ENCODE measurements at regions not wholly inside any gene's neighbourhood (a gene's known extent, or its start where the extent isn't known, plus 50 kb on each side); places are given as distances from the start of the nearest gene placed in this dataset.

DNA sequence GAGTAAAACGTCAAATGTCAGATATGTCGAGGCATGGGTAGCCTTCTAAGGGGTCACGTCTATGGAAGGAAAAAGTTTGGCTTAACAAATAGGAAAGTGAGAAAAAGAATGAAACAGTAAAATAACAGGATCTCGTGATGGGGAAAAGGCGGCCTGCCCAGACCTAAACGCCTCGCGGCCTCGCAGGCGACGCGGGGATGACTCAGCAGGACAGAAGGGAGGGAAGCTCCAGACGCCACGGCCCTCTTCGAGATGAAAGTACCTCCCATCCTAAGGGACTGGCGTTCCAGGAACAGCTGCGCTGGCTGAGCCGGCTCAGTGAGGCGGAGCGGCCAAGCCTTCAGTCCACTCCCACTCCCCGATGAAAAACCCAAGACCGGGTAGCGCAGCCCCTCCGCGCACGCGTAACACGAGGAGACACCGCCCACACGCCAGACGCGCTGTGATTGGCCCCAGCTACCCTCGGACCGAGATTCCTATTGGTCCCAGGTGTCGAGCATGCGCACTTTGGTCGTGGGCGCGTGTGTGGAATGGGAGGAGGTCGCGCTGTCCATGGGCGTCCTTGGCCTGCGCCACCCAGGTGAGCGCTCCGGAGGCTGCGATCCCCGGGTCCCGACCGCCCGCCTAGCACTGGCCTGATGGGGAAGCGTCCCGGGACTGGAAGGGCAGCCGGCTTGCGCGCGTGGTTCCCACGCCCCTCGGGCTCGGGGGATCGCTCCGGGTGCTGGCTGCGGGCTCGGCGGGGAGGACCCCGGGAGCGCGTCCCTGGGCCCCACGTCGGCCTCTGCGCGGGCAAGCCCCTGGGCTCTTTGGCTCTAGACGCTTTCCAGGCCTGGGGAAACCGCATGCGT lies 588.5 kb downstream of the MTRR start:
- peak; percentile 84 to 94 (median 89) for DNase-seq (ENCODE audit: low read depth in 4 of 4, low spot score in 3 of 4)

DNA sequence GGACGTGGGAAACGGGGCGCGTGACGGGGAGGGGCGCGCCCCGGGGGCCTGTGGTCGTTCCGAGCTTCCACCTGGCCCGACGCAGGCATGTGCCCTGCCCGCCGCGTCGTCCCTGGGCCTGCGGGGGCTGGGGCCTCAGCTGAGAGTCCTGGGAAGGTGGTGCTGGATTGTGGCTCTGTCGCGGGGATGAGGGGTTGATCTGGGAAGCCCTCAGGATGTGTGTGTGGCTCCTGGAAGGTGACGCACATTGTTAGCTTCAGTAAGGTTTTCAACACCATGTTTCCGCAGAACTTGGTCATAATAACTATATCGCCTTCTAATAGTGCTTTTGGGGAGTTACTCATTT lies 589.1 kb downstream of the MTRR start:
- peak in 1 of 4 donors; percentile 12 for DNase-seq (ENCODE audit: low read depth in 4 of 4, low spot score in 3 of 4)

DNA sequence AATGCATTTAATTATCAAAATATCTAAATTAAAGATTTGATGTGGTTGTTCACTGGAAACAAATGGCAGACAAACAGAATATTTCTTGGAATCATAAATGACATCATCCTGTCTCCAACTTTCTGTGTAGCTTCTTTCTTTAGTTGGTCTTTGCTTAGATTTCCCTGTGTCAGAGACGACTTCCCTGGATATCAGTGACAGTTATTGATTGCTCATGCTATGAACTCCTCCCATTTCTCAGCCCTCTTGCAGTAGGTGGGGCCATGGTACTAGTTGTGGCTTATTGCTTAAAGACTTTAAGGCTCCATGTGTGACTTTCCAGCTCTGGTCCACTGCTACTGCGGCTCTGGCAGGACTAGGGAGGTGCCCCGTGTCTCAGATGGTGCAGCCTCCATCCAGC lies 592.6 kb downstream of the MTRR start:
- no peak for DNase-seq (ENCODE audit: low read depth in 4 of 4, low spot score in 3 of 4)

DNA sequence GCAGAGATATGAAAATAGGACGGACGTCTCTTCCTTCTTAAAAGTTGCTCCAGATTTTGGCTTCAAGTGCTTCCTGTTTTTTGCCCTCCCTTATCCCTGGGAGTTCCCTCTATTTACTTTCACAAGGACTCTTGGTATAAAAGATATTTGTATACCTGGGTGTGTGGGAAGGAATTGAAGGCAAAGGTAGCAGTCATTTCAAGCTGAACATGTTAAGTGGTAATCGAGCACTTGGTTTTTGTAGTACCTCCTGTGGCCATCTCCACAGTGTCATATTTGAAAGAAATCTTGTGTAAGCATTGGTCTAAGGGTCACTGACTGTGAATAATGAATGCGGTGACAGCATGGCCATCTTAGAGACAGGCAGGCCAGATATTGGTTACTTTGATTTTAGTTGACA lies 593.6 kb downstream of the MTRR start:
- no peak for DNase-seq (ENCODE audit: low read depth in 4 of 4, low spot score in 3 of 4)

DNA sequence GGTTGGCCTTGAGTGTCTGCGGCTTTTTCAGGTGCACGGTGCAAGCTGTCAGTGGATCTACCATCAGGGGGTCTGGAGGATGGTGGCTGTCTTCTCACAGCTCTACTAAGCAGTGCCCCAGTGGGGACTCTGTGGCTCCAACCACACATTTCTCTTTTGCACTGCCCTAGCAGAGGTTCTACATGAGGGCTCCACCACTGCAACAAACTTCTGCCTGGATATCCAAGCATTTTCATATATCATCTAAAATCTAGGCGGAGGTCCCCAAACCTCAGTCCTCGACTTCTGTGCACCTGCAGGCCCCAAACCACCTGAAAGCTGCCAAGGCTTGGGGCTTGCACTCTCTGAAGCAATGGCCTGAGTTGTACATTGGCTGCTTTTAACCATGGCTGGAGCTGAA lies 601.5 kb downstream of the MTRR start:
- no peak for DNase-seq (ENCODE audit: low read depth in 4 of 4, low spot score in 3 of 4)

DNA sequence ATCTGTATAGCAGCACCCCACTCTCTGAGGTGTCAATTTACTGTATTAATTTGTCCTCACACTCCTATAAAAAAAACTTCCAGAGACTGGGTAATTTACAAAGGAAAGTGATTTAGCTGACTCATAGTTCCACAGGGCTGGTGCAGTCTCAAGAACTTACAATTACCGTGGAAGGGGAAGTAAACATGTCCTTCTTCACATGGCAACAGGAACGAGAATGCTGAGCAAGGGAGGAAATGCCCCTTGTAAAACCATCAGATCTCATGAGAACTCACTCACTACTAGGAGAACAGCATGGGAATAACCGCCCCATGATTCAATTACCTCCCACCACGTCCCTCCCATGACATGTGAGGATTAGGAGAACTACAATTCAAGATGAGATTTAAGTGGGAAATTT lies 602.6 kb downstream of the MTRR start:
- no peak for DNase-seq (ENCODE audit: low read depth in 4 of 4, low spot score in 3 of 4)

DNA sequence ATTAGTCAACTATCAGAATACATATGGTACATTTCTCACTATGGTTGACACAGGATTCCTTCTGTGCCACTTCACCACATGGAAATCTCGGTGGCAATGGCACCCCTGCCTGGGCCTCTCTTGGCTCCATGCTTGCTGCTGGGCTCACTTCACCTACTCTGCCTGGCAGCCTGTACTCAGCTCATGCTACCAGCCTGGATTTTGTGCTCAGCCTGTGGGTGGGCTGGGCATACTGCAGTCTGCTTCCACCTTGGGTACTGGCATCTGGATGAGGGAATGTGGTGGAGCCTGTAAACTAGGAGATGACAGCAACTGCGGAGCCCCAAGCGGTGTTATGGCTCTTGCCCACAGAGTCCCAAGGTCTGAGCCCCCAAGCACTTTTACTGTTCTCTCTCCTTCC lies 604.1 kb downstream of the MTRR start:
- DNase-seq (ENCODE audit: low read depth in 4 of 4, low spot score in 3 of 4) = no peak

DNA sequence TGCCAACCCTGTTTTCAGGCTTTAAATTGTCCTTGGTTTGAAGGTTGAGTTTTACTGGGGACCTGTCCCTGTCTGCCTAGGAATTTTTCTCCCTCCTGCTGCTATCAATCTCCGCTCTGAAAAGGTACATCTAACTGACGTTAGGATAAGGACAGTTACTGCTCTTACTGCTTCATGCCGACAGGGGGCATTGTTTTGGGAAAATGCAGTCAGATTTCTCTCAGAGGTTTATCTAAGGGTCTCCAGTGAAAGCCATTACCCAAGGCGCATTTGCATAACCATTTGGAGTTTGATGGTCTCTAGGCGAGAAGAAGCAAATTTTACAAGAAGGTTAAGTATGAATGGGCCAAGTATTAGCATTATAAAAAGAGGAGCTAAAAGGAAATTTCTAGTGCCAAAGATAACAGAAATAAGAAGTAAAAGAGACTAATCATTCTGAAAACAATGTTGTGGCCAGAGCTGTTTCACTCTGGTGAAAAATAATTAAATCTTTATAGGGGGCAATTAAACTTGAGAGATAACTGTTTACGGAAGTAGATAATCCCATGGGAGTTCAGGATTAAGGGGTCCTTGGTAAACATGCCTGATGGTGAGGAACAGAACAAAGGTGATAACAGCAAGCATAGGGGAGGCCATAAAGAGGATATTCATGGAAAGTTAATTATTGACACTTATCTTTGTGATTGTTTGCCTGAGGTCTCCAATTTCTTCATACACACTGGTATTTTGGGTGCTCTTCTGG lies 605.0 kb downstream of the MTRR start:
- DNase-seq (ENCODE audit: low read depth in 4 of 4, low spot score in 3 of 4) = no peak

DNA sequence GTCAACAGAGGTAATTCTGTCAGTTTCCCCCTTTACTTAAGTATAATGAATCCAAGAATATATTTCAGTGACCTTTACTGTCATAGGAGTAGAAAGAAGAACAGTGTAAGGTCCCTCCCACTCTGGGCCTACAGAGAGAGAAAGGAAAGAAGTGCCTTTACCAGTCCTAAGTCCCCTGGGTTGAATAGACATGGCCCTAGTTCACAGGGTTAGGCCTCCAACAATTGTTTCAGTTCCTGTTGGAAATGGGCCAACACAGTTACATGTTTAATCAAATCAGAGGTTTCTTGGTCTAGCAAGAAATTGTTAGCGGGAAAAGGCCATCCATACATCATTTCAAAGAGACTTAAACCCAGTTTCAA lies 605.6 kb downstream of the MTRR start:
- no peak for DNase-seq (ENCODE audit: low read depth in 4 of 4, low spot score in 3 of 4)

DNA sequence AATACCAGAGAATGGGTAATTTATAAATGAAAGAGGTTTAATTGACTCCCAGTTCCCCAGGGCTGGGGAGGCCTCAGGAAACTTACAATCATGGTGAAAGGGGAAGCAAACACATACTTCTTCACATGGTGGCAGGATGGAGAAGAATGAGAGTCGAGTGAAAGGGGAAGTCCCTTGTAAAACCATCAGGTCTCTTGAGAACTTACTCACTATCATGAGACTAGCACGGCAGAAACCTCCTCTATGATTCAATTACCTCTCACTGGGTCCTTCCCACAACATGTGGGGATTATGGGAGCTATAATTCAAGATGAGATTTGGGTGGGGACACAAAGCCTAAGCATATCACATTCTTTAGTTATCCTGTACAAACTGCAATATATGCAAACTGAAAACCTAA lies 609.4 kb downstream of the MTRR start:
- DNase-seq (ENCODE audit: low read depth in 4 of 4, low spot score in 3 of 4) = no peak

DNA sequence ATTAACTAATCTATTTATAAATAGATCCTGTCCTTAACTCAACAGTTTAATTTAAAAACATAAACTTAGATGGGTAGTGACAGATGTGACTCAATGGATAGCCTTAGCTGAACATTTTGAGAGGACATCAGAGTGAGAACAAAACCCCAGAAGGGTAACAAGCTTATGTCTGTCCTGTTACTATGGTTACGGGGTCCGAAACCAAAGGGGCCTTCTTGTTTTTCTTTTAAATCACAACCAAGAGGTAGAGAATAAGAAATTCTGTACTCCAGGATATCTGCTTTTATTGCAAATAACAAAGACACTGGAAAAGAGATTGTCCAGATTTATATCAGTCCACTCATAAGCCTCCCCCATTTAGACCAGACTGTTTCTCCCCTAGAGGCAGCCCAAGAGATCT lies 612.1 kb downstream of the MTRR start:
- no peak for DNase-seq (ENCODE audit: low read depth in 4 of 4, low spot score in 3 of 4)

DNA sequence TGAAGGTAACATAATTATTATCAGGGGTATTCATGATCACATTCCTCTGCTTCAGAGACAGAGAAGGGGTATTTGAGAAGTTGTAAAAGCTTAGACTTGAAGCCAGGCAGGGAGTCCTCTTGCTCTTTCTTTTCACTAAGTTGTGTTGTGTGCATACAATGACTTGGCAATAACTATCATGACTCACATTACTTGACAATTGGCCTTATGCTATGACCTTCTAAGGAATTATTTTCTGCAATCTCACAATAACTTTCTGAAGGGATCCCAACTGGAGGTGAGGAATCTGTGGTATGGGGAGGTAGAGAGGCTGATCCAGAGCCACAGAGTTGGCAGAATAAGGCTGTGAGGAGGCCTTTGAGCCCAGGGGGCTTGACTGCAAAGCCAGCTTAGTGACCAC lies 622.3 kb downstream of the MTRR start:
- DNase-seq (ENCODE audit: low read depth in 4 of 4, low spot score in 3 of 4) = no peak

DNA sequence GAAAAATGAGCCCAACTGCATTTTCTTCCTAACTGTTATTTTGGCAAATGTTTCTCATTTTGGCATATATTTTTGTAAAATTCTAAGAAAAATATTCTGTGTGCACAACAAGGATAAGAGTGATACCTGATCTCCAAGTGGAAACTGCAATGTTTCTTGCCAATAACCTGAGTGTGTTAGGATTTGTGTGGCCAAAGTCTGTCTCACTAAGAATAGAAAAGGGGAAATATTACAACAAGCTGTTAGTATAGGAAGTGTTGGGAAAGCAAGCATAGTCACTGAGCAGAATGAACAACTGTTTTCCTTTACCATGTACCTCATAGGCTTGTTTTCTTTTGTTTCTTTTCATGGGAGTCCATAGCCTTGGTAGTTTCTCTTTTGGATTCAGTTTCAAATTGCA lies 624.2 kb downstream of the MTRR start:
- DNase-seq (ENCODE audit: low read depth in 4 of 4, low spot score in 3 of 4) = no peak

DNA sequence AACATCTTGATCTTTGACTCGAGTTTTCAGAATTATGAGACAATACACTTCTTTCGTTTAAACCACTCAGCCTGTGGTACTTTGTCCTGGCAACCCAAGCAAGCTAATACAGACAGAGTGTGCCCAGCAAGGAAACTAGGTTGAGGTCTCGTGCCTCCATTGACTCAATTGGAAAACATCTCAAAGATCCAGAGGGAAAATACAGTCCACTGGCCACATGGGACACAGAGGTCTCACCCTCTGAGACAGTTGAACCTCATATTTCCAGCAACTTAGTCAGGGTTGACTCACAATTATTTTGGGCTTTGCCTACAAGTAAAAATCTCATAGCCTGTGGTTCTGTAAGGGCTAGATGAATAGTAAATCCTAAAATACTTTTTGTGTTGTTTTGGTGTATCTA lies 631.5 kb downstream of the MTRR start:
- no peak for DNase-seq (ENCODE audit: low read depth in 4 of 4, low spot score in 3 of 4)

DNA sequence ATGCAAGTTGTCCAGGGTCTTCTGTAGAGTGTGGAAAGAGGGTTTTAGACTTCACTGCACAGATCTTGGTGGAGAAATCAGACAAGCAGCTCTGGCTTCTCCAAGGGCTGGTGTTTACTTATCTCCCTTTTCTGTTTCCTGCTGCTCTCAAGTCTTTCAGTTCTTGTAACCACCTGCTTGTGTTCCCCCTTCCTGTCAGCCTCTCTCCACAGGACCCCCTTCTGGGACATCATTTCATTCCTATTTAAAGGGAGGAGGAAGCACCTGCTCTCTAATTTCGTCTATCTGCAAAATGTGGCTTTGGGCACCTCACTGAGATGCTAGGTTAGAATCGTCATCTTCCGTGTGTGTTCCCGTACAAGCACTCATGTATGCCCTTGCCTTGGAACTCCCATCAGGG lies 636.2 kb downstream of the MTRR start:
- no peak for DNase-seq (ENCODE audit: low read depth in 4 of 4, low spot score in 3 of 4)

DNA sequence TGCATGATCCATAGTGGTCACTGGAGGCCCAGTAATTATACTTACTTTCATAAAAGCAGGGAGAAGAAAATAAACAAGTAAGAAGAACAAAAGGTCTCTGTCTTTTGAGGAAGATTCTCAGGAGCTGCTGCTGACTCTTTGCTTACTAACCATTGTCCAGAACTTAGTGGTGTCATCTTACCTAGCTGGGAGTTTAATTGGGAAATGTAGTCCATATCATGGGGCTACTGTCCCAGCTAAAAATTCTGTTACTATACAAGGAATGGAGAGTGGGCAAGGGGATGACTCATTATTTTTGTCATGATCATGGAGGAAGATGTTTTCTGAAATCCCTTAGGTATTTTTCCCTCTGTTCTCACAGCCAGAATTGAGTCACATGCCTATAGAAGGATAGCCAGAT lies 639.3 kb downstream of the MTRR start:
- DNase-seq (ENCODE audit: low read depth in 4 of 4, low spot score in 3 of 4) = no peak

DNA sequence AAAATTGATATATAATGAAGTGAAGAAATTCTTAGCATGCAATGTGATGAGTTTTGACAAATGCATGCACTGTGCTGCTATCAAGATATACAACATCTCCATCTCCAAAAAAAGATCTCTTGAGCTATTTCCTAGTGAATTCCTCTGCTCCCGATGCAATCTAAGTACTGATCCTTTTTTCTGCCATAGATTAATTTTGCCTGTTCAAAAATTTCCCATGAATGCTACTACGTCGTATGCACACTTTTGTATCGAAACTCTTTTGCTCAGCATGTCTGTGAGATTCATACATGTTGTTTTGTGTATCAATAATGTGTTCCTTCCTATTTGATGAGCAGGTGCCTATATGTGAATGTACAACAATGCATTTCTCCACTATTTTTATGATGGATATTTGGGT lies 647.4 kb downstream of the MTRR start:
- no peak for DNase-seq (ENCODE audit: low read depth in 4 of 4, low spot score in 3 of 4)

DNA sequence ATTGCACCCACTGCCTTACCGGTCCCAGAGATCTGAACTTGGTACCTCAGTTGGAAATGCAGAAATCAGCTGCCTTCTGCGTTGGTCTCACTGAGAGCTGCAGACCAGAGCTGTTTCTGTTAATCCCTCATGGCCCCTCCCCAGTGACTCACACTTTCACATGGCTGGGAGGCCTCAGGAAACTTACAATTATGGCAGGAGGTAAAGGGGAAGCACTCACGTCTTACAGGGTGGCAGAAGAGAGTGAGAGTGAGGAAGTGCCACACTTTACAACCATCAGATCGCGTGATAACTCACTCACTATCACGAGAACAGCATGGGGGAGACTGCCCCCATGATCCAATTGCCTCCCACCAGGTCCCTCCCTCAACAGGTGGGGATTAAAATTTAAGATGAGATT lies 648.5 kb downstream of the MTRR start:
- DNase-seq (ENCODE audit: low read depth in 4 of 4, low spot score in 3 of 4) = no peak

DNA sequence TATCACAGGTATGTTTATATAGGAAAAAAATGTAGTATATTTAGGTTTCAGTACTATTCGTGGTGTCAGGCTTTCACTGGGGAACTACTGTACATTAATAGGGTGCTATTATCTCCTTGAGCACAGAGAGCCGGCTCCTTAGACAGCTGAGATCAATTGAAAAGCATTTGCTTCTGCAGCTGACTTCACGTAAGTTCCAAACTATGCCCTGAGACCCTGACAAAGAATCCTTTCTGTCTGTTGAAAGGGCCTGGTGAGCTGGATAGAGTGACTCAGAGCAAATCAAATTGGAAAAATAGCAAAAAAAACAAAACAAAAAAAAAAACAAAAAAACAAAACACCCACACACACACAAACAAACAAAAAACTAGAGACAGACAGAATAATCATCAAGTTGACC lies 652.0 kb downstream of the MTRR start:
- DNase-seq (ENCODE audit: low read depth in 4 of 4, low spot score in 3 of 4) = no peak

DNA sequence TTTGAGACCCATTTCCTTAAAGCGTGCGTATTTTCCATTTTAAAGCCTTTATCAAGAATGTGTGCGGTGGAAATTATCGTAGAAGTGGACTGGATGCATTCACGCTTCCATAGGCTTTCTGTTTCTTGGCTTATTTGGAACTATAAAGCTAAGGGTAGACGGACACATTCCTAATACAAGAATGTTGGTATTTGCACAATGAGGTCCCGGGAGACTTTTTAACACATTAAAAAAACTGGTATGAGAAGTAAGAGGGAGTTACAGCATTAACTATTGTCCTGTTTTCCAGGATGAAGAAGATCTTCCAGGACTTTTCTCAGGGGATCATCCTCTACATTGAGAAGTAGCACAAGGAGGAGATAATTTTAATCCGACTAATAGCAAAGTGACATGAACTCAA lies 653.0 kb downstream of the MTRR start:
- no peak for DNase-seq (ENCODE audit: low read depth in 4 of 4, low spot score in 3 of 4)

DNA sequence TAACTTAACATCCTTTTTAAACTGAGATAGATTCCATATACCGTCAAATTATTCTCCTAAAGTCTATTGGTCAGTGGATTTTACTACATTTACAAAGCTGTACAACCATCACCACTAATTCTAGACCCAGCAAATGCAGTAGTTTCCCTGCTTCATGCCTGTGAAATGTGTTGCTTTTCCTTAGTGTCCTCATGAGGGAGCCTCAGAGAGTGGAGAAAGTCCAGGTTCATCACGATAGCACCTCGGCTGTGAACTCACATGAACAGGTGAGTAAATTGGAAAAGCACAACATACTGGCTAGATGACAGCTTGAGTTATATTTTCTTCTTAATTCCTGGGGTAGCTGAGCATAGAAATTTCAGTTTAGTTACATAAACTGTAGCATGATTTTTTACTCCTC lies 653.7 kb downstream of the MTRR start:
- DNase-seq (ENCODE audit: low read depth in 4 of 4, low spot score in 3 of 4) = no peak

DNA sequence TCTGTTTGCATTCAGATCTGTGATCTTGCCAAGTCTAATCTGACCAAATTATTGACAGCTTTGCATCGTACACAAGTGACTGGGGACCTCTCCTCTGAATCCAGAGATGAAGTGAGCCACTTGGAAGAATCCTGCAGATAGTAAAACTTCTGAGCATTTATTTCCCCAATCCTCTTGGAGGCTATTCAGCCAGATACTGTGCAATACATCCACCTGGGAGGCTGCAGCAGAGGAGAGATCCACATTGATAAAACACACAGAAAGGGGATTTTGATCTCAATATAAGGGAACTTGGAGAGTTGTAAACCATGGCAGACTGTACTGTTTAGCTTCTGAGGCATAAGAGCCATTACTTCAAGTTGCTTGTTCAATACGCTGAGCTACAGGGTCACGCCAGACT lies 654.6 kb downstream of the MTRR start:
- no peak for DNase-seq (ENCODE audit: low read depth in 4 of 4, low spot score in 3 of 4)

DNA sequence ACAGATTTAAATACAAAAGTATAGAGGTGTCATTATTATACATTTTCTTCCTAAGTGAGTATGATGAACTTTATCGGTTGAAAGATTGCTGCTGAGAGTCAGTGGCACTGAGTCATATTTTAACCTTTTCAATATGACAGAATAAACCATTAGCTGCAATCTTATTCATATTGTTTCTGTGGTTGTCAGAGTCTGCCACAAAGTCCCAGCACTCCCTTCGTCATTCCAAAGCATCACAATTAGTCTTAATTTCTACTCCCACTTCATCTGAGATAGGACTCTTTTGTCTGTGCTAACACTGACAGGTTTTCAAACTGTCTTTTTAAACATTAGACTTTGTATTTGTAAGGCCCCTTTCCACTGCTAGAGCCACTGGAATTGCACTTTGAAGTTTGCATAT lies 656.9 kb downstream of the MTRR start:
- no peak for DNase-seq (ENCODE audit: low read depth in 4 of 4, low spot score in 3 of 4)

All from right renal pelvis (tissue), 4 donors.